A549 (cell line): ENCODE measurements at regions not wholly inside any gene's neighbourhood (a gene's known extent, or its start where the extent isn't known, plus 50 kb on each side); places are given as distances from the start of the nearest gene placed in this dataset.

Source experiments
- ATAC-seq, 2 experiments: fragments of 200-7000 bp in 1 of 2; fragments of >200 bp in 1 of 2; cut with Nextera tagmentation in 1 of 2; cut with Tn5 transposase in 1 of 2; 3 replicates each; pipeline versions ENCODE4 v1.8.0 to v1.9.1; 2018 to 2020; ENCODE audit warnings: mild to moderate bottlenecking in 1 of 2, moderate library complexity in 1 of 2
- CTCF ChIA-PET: fragments of 300-600 bp; sonication (Branson Sonifier 250); formaldehyde crosslinking; extraction: SDS; loops from one replicate; lab custom pipeline; 2021; ENCODE audit warnings: antibody characterized with exemption, inconsistent platforms; lab: Yijun Ruan, JAX
- POLR2A ChIA-PET: fragments of 350-600 bp; formaldehyde crosslinking; extraction: SDS; loops from one replicate; lab custom pipeline; 2021; ENCODE audit warnings: antibody characterized with exemption, inconsistent platforms; lab: Yijun Ruan, JAX
- DNase-seq, 2 experiments: peaks; one replicate each; pipeline versions ENCODE4 v3.0.0 to v3.0.0-alpha.2; 2011 to 2016; ENCODE audit warnings: low read depth in 1 of 2, low spot score in 1 of 2
- FAIRE-seq: peaks from 2 replicates; lab custom pipeline; 2011; peaks lifted over from hg19 to GRCh38; lab: Jason Lieb, UNC
- H3K27ac ChIP-seq, 2 experiments: fragments of >200 bp; sonication (Bioruptor Twin); formaldehyde crosslinking; 3 replicates each; pipeline ENCODE4 v1.5.1; 2016 to 2017
- H3K4me1 ChIP-seq: fragments of >200 bp; sonication (Bioruptor Twin); formaldehyde crosslinking; 3 replicates; pipeline ENCODE4 v1.6.1; 2016
- H3K4me2 ChIP-seq: fragments of >200 bp; sonication (Bioruptor Twin); formaldehyde crosslinking; 3 replicates; pipeline ENCODE4 v1.6.1; 2016
- H3K4me3 ChIP-seq: fragments of >200 bp; sonication (Bioruptor Twin); formaldehyde crosslinking; 3 replicates; pipeline ENCODE4 v1.5.1; 2016
- H3K9me3 ChIP-seq: fragments of >200 bp; sonication (Bioruptor Twin); formaldehyde crosslinking; 3 replicates; pipeline ENCODE4 v1.6.1; 2016
- BHLHE40 ChIP-seq: IDR thresholded peaks from 2 replicates; pipeline ENCODE4 v1.6.1; 2012; ENCODE audit warnings: low read depth, low read length, inconsistent platforms
- CEBPB ChIP-seq, 2 experiments: fragments of >200 bp in 1 of 2; sonication (Bioruptor Twin) in 1 of 2; formaldehyde crosslinking in 1 of 2; IDR thresholded peaks; 2 replicates each; pipeline ENCODE4 v1.6.1; 2012 to 2016
- CHD4 ChIP-seq: fragments of 200-600 bp; sonication (generic); IDR thresholded peaks from 2 replicates; pipeline ENCODE4 v1.6.1; 2016; ENCODE audit warnings: antibody characterized with exemption, mild to moderate bottlenecking, borderline replicate concordance
- E2F6 ChIP-seq: IDR thresholded peaks from 2 replicates; pipeline ENCODE4 v1.6.1; 2012; ENCODE audit warnings: low read depth, borderline replicate concordance
- EHMT2 ChIP-seq: fragments of 200-600 bp; sonication (generic); IDR thresholded peaks from 2 replicates; pipeline ENCODE4 v1.6.1; 2016; ENCODE audit warnings: antibody characterized with exemption, low read depth, mild to moderate bottlenecking, moderate library complexity
- ELK1 ChIP-seq: fragments of 150-350 bp; IDR thresholded peaks from 2 replicates; pipeline ENCODE4 v1.6.1; 2014; ENCODE audit warnings: low read depth, mild to moderate bottlenecking, low read length
- ESRRA ChIP-seq: fragments of 150-350 bp; IDR thresholded peaks from 2 replicates; pipeline ENCODE4 v1.6.1; 2014; ENCODE audit warnings: mild to moderate bottlenecking, low read length, borderline replicate concordance
- FOSL2 ChIP-seq, 2 experiments: fragments of 450-650 bp in 1 of 2; fragments of >200 bp in 1 of 2; sonication (Bioruptor Twin) in 1 of 2; formaldehyde crosslinking; IDR thresholded peaks; 2 replicates each; pipeline versions ENCODE4 v1.5.0 to v1.6.1; 2016 to 2020; ENCODE audit warnings: mild to moderate bottlenecking in 1 of 2, moderate library complexity in 1 of 2
- HEYL ChIP-seq: fragments of 250-450 bp; sonication (Bioruptor Pico); IDR thresholded peaks from 2 replicates; pipeline ENCODE4 v1.8.0; 2021; ENCODE audit warnings: mild to moderate bottlenecking, moderate library complexity
- HOXA7 ChIP-seq: fragments of 250-450 bp; sonication (Bioruptor Pico); IDR thresholded peaks from 2 replicates; pipeline ENCODE4 v1.5.0; 2020; ENCODE audit warnings: mild to moderate bottlenecking, moderate library complexity
- MAZ ChIP-seq: fragments of 150-350 bp; IDR thresholded peaks from 2 replicates; pipeline ENCODE4 v1.6.1; 2014; ENCODE audit warnings: antibody characterized with exemption, low read depth, low read length, borderline replicate concordance
- NR3C1 ChIP-seq: fragments of >200 bp; sonication (Bioruptor Twin); formaldehyde crosslinking; IDR thresholded peaks from 3 replicates; pipeline ENCODE4 v1.6.1; 2017
- PHF8 ChIP-seq: fragments of 200-600 bp; sonication (generic); IDR thresholded peaks from 2 replicates; pipeline ENCODE4 v1.6.1; 2016; ENCODE audit warnings: low read depth, mild to moderate bottlenecking, antibody characterized with exemption, moderate library complexity, borderline replicate concordance
- SMC3 ChIP-seq: fragments of >200 bp; sonication (Bioruptor Twin); formaldehyde crosslinking; IDR thresholded peaks from 3 replicates; pipeline ENCODE4 v1.6.1; 2018; ENCODE audit warnings: inconsistent platforms
- ZC3H11A ChIP-seq: fragments of 450-650 bp; IDR thresholded peaks from 2 replicates; pipeline ENCODE4 v1.6.1; 2014; ENCODE audit warnings: antibody characterized with exemption, mild to moderate bottlenecking
- ZNF302 ChIP-seq: fragments of 250-450 bp; sonication (Bioruptor Pico); IDR thresholded peaks from 2 replicates; pipeline ENCODE4 v1.9.0; 2021; ENCODE audit warnings: inconsistent platforms, mild to moderate bottlenecking, moderate library complexity
- WGBS: methylation state at CpG from one replicate; pipeline ENCODE4 v1.1.6; 2017; ENCODE audit errors: missing lambda C conversion rate; 5-methylcytosine and 5-hydroxymethylcytosine counted together
- TF ChIP-seq, protein P1 (sequence below): fragments of 250-450 bp; sonication (Bioruptor Pico); IDR thresholded peaks from 2 replicates; pipeline ENCODE4 v1.5.0; 2021; ENCODE audit warnings: mild to moderate bottlenecking, moderate library complexity, borderline replicate concordance
- TF ChIP-seq, protein P2 (sequence below): fragments of 450-650 bp; IDR thresholded peaks from 2 replicates; pipeline ENCODE4 v1.6.1; 2014; ENCODE audit warnings: antibody characterized with exemption
- TF ChIP-seq, protein P3 (sequence below): fragments of 200-600 bp; sonication (generic); IDR thresholded peaks from 2 replicates; pipeline ENCODE4 v1.6.1; 2016; ENCODE audit warnings: antibody characterized with exemption, mild to moderate bottlenecking, moderate library complexity
- TF ChIP-seq, protein P4 (sequence below): fragments of 250-450 bp; sonication (Bioruptor Pico); IDR thresholded peaks from 2 replicates; pipeline ENCODE4 v1.5.0; 2020; ENCODE audit warnings: low read depth, mild to moderate bottlenecking, moderate library complexity

GRCh38 chr2:101608408-101609310 is 88.8 kb upstream of the MAP4K4 start (continued):
- no peak for TF ChIP-seq PHF8
- no peak for TF ChIP-seq ELK1
- TF ChIP-seq ZNF302 (CRISPR knock-in tag), result no peak
- TF ChIP-seq CEBPB (IDR thresholded peaks at IDR 0.05), result no peak

DNA sequence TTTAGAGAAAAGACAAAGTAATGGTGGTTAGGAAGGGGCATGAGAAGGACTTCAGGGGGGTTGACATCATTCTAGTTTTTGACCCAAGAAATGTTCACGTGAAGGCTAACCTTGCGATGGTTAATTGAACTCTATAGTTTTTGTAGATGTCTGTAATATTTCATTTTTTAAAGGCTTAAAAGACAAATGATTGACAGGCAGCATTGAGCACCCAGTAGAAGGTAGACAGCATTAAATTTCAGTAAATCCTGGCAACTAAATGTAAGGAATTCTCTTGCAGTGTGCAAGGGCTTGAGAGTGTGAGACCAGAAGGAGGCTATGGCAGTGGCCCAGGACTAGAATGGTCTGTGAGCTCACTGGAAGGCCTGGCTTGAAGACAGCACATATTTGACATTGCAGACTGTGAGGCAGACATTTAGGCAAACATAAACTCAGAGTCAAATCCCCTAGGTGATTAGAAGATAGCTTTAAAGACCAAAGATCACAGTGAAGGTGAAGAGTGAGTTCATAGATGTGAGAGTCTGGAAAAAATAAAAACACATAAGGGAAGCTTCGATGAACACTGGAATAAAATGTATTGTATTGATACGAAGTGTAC is 100.1 kb upstream of the MAP4K4 start:
- CTCF ChIA-PET, result interaction anchor here (0.5 to 1.0 kb wide), 2 partner anchors 11 to 32 kb away, joined by 3 read pairs; no protein-coding TSS in a partner anchor
- 79% methylated on average over 4 of the region's 4 CpGs for WGBS
- no peaks in the 10 kb centered on the region for H3K9me3 ChIP-seq
- H3K4me3 ChIP-seq, result no peak overlapping the region
- H3K4me1 ChIP-seq, result no peaks in the 10 kb centered on the region
- POLR2A ChIA-PET, result no interaction called here
- no peak overlapping the region for H3K27ac ChIP-seq
- TF ChIP-seq ESRRA, result no peak
- no peak for TF ChIP-seq MAZ
- no peak for TF ChIP-seq HOXA7 (CRISPR knock-in tag)
- TF ChIP-seq FOSL2 (IDR thresholded peaks at IDR 0.05), result no peak
- TF ChIP-seq FOSL2 (CRISPR knock-in tag; IDR thresholded peaks at IDR 0.05), result no peak
- no peak for TF ChIP-seq HEYL (CRISPR knock-in tag)
- no peak for TF ChIP-seq E2F6
- no peak for TF ChIP-seq EHMT2
- TF ChIP-seq, protein P1, sequence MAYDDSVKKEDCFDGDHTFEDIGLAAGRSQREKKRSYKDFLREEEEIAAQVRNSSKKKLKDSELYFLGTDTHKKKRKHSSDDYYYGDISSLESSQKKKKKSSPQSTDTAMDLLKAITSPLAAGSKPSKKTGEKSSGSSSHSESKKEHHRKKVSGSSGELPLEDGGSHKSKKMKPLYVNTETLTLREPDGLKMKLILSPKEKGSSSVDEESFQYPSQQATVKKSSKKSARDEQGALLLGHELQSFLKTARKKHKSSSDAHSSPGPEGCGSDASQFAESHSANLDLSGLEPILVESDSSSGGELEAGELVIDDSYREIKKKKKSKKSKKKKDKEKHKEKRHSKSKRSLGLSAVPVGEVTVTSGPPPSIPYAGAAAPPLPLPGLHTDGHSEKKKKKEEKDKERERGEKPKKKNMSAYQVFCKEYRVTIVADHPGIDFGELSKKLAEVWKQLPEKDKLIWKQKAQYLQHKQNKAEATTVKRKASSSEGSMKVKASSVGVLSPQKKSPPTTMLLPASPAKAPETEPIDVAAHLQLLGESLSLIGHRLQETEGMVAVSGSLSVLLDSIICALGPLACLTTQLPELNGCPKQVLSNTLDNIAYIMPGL (CRISPR knock-in tag), result no peak
- TF ChIP-seq NR3C1, result no peak
- no peak for TF ChIP-seq CHD4
- no peak for TF ChIP-seq ZC3H11A
- no peak for TF ChIP-seq SMC3
- TF ChIP-seq, protein P2, sequence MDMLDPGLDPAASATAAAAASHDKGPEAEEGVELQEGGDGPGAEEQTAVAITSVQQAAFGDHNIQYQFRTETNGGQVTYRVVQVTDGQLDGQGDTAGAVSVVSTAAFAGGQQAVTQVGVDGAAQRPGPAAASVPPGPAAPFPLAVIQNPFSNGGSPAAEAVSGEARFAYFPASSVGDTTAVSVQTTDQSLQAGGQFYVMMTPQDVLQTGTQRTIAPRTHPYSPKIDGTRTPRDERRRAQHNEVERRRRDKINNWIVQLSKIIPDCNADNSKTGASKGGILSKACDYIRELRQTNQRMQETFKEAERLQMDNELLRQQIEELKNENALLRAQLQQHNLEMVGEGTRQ, result no peak
- TF ChIP-seq, protein P3, sequence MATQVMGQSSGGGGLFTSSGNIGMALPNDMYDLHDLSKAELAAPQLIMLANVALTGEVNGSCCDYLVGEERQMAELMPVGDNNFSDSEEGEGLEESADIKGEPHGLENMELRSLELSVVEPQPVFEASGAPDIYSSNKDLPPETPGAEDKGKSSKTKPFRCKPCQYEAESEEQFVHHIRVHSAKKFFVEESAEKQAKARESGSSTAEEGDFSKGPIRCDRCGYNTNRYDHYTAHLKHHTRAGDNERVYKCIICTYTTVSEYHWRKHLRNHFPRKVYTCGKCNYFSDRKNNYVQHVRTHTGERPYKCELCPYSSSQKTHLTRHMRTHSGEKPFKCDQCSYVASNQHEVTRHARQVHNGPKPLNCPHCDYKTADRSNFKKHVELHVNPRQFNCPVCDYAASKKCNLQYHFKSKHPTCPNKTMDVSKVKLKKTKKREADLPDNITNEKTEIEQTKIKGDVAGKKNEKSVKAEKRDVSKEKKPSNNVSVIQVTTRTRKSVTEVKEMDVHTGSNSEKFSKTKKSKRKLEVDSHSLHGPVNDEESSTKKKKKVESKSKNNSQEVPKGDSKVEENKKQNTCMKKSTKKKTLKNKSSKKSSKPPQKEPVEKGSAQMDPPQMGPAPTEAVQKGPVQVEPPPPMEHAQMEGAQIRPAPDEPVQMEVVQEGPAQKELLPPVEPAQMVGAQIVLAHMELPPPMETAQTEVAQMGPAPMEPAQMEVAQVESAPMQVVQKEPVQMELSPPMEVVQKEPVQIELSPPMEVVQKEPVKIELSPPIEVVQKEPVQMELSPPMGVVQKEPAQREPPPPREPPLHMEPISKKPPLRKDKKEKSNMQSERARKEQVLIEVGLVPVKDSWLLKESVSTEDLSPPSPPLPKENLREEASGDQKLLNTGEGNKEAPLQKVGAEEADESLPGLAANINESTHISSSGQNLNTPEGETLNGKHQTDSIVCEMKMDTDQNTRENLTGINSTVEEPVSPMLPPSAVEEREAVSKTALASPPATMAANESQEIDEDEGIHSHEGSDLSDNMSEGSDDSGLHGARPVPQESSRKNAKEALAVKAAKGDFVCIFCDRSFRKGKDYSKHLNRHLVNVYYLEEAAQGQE, result no peak
- TF ChIP-seq BHLHE40, result no peak
- TF ChIP-seq, protein P4, sequence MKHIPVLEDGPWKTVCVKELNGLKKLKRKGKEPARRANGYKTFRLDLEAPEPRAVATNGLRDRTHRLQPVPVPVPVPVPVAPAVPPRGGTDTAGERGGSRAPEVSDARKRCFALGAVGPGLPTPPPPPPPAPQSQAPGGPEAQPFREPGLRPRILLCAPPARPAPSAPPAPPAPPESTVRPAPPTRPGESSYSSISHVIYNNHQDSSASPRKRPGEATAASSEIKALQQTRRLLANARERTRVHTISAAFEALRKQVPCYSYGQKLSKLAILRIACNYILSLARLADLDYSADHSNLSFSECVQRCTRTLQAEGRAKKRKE (CRISPR knock-in tag), result no peak
- FAIRE-seq (no peak), DNase-seq (peak in 1 of 2 experiments; percentile 12), ATAC-seq (peak in 1 of 2 experiments; percentile 63; a peak in 3 of 6 replicates)
- no peak overlapping the region for H3K4me2 ChIP-seq
